ENCODE measurements at regions not wholly inside any gene's neighbourhood (a gene's known extent, or its start where the extent isn't known, plus 50 kb on each side); places are given as distances from the start of the nearest gene placed in this dataset.
"Not testable (repeated sequence)": the region's sequence is repeated elsewhere in the genome, so short reads cannot be mapped to it uniquely, and the experiment has no call there.

- no peaks in the 10 kb centered on the region for H3K9me3 ChIP-seq (ENCODE audit: control insufficient read depth in 2 of 2, low read length in 2 of 2)
- H3K9ac ChIP-seq (ENCODE audit: low read length in 2 of 2), result no peak overlapping the region
- no peak overlapping the region for H3K4me3 ChIP-seq (ENCODE audit: low read length in 2 of 2)
- H3K36me3 ChIP-seq (ENCODE audit: control insufficient read depth in 2 of 2, insufficient read depth in 2 of 2, low read length in 2 of 2), result no peaks in the 10 kb centered on the region
- no peaks in the 10 kb centered on the region for H3K4me1 ChIP-seq (ENCODE audit: control insufficient read depth, insufficient read depth, low read length)
- H3K27ac ChIP-seq (ENCODE audit: low read length), result no peak overlapping the region
- H3K27me3 ChIP-seq (ENCODE audit: control insufficient read depth in 1 of 2, insufficient read depth in 2 of 2, low read length in 2 of 2), result no peaks in the 10 kb centered on the region
These were observed 856.7 kb upstream of the PRKX start for GRCh38 chrX:4570151-4570550.

- Histone ChIP-seq H3K4me3 (ENCODE audit: low read length in 2 of 2) (no peak overlapping the region), H3K27me3 (ENCODE audit: control insufficient read depth in 1 of 2, insufficient read depth in 2 of 2, low read length in 2 of 2) (no peaks in the 10 kb centered on the region), H3K27ac (ENCODE audit: low read length) (no peak overlapping the region), H3K9ac (ENCODE audit: low read length in 2 of 2) (no peak overlapping the region), H3K4me1 (ENCODE audit: control insufficient read depth, insufficient read depth, low read length) (no peaks in the 10 kb centered on the region), H3K36me3 (ENCODE audit: control insufficient read depth in 2 of 2, insufficient read depth in 2 of 2, low read length in 2 of 2) (no peaks in the 10 kb centered on the region), H3K9me3 (ENCODE audit: control insufficient read depth in 2 of 2, low read length in 2 of 2) (no peaks in the 10 kb centered on the region)
These were observed 846.7 kb upstream of the PRKX start for GRCh38 chrX:4560192-4560591.

- Histone ChIP-seq H3K9ac (ENCODE audit: low read length in 2 of 2) (no peak overlapping the region), H3K36me3 (ENCODE audit: control insufficient read depth in 2 of 2, insufficient read depth in 2 of 2, low read length in 2 of 2) (no peaks in the 10 kb centered on the region), H3K9me3 (ENCODE audit: control insufficient read depth in 2 of 2, low read length in 2 of 2) (peaks cover 0 to 2% of the 10 kb centered on the region in 2 donors), H3K27me3 (ENCODE audit: control insufficient read depth in 1 of 2, insufficient read depth in 2 of 2, low read length in 2 of 2) (peaks cover 0 to 2% of the 10 kb centered on the region in 2 donors), H3K27ac (ENCODE audit: low read length) (no peak overlapping the region), H3K4me1 (ENCODE audit: control insufficient read depth, insufficient read depth, low read length) (no peaks in the 10 kb centered on the region), H3K4me3 (ENCODE audit: low read length in 2 of 2) (no peak overlapping the region)
These were observed 836.6 kb upstream of the PRKX start for GRCh38 chrX:4550018-4550417.

GRCh38 chrX:4547213-4547836 is 833.9 kb upstream of the PRKX start:
- Histone ChIP-seq H3K36me3 (ENCODE audit: control insufficient read depth in 2 of 2, insufficient read depth in 2 of 2, low read length in 2 of 2) (no peaks in the 10 kb centered on the region), H3K27ac (ENCODE audit: low read length) (no peak overlapping the region), H3K9ac (ENCODE audit: low read length in 2 of 2) (no peak overlapping the region), H3K4me3 (ENCODE audit: low read length in 2 of 2) (no peak overlapping the region), H3K9me3 (ENCODE audit: control insufficient read depth in 2 of 2, low read length in 2 of 2) (no peaks in the 10 kb centered on the region), H3K27me3 (ENCODE audit: control insufficient read depth in 1 of 2, insufficient read depth in 2 of 2, low read length in 2 of 2) (peaks cover 0 to 2% of the 10 kb centered on the region in 2 donors), H3K4me1 (ENCODE audit: control insufficient read depth, insufficient read depth, low read length) (no peaks in the 10 kb centered on the region)

GRCh38 chrX:4546178-4546577 is 832.7 kb upstream of the PRKX start:
- not testable (repeated sequence) for H3K4me1 ChIP-seq (ENCODE audit: control insufficient read depth, insufficient read depth, low read length); H3K36me3 ChIP-seq (ENCODE audit: control insufficient read depth in 2 of 2, insufficient read depth in 2 of 2, low read length in 2 of 2); H3K27ac ChIP-seq (ENCODE audit: low read length); H3K9me3 ChIP-seq (ENCODE audit: control insufficient read depth in 2 of 2, low read length in 2 of 2); H3K9ac ChIP-seq (ENCODE audit: low read length in 2 of 2); H3K4me3 ChIP-seq (ENCODE audit: low read length in 2 of 2); H3K27me3 ChIP-seq (ENCODE audit: control insufficient read depth in 1 of 2, insufficient read depth in 2 of 2, low read length in 2 of 2)

- Histone ChIP-seq H3K36me3 (ENCODE audit: control insufficient read depth in 2 of 2, insufficient read depth in 2 of 2, low read length in 2 of 2) (no peaks in the 10 kb centered on the region), H3K9me3 (ENCODE audit: control insufficient read depth in 2 of 2, low read length in 2 of 2) (no peaks in the 10 kb centered on the region), H3K4me1 (ENCODE audit: control insufficient read depth, insufficient read depth, low read length) (no peaks in the 10 kb centered on the region), H3K4me3 (ENCODE audit: low read length in 2 of 2) (no peak overlapping the region), H3K27me3 (ENCODE audit: control insufficient read depth in 1 of 2, insufficient read depth in 2 of 2, low read length in 2 of 2) (no peaks in the 10 kb centered on the region), H3K27ac (ENCODE audit: low read length) (no peak overlapping the region), H3K9ac (ENCODE audit: low read length in 2 of 2) (no peak overlapping the region)
These were observed 814.8 kb upstream of the PRKX start for GRCh38 chrX:4528247-4528646.

GRCh38 chrX:4485912-4486311 is 772.5 kb upstream of the PRKX start:
- H3K27me3 ChIP-seq (ENCODE audit: control insufficient read depth in 1 of 2, insufficient read depth in 2 of 2, low read length in 2 of 2), result no peaks in the 10 kb centered on the region
- no peaks in the 10 kb centered on the region for H3K36me3 ChIP-seq (ENCODE audit: control insufficient read depth in 2 of 2, insufficient read depth in 2 of 2, low read length in 2 of 2)
- H3K9me3 ChIP-seq (ENCODE audit: control insufficient read depth in 2 of 2, low read length in 2 of 2), result peaks cover 0 to 3% of the 10 kb centered on the region in 2 donors
- H3K9ac ChIP-seq (ENCODE audit: low read length in 2 of 2), result no peak overlapping the region
- H3K4me1 ChIP-seq (ENCODE audit: control insufficient read depth, insufficient read depth, low read length), result no peaks in the 10 kb centered on the region
- no peak overlapping the region for H3K27ac ChIP-seq (ENCODE audit: low read length)
- no peak overlapping the region for H3K4me3 ChIP-seq (ENCODE audit: low read length in 2 of 2)

- H3K36me3 ChIP-seq (ENCODE audit: control insufficient read depth in 2 of 2, insufficient read depth in 2 of 2, low read length in 2 of 2), result no peaks in the 10 kb centered on the region
- H3K4me1 ChIP-seq (ENCODE audit: control insufficient read depth, insufficient read depth, low read length), result no peaks in the 10 kb centered on the region
- H3K9me3 ChIP-seq (ENCODE audit: control insufficient read depth in 2 of 2, low read length in 2 of 2), result peaks cover 0 to 3% of the 10 kb centered on the region in 2 donors
- H3K27ac ChIP-seq (ENCODE audit: low read length), result no peak overlapping the region
- no peak overlapping the region for H3K9ac ChIP-seq (ENCODE audit: low read length in 2 of 2)
- no peaks in the 10 kb centered on the region for H3K27me3 ChIP-seq (ENCODE audit: control insufficient read depth in 1 of 2, insufficient read depth in 2 of 2, low read length in 2 of 2)
- H3K4me3 ChIP-seq (ENCODE audit: low read length in 2 of 2), result no peak overlapping the region
These were observed 770.8 kb upstream of the PRKX start for GRCh38 chrX:4484266-4484665.

- Histone ChIP-seq H3K9me3 (ENCODE audit: control insufficient read depth in 2 of 2, low read length in 2 of 2) (no peaks in the 10 kb centered on the region), H3K27ac (ENCODE audit: low read length) (no peak overlapping the region), H3K36me3 (ENCODE audit: control insufficient read depth in 2 of 2, insufficient read depth in 2 of 2, low read length in 2 of 2) (no peaks in the 10 kb centered on the region), H3K4me3 (ENCODE audit: low read length in 2 of 2) (no peak overlapping the region), H3K27me3 (ENCODE audit: control insufficient read depth in 1 of 2, insufficient read depth in 2 of 2, low read length in 2 of 2) (no peaks in the 10 kb centered on the region), H3K4me1 (ENCODE audit: control insufficient read depth, insufficient read depth, low read length) (no peaks in the 10 kb centered on the region), H3K9ac (ENCODE audit: low read length in 2 of 2) (no peak overlapping the region)
These were observed 738.1 kb upstream of the PRKX start for GRCh38 chrX:4451591-4451990.

- Histone ChIP-seq H3K4me3 (ENCODE audit: low read length in 2 of 2) (no peak overlapping the region), H3K27me3 (ENCODE audit: control insufficient read depth in 1 of 2, insufficient read depth in 2 of 2, low read length in 2 of 2) (no peaks in the 10 kb centered on the region), H3K9ac (ENCODE audit: low read length in 2 of 2) (no peak overlapping the region), H3K27ac (ENCODE audit: low read length) (no peak overlapping the region), H3K9me3 (ENCODE audit: control insufficient read depth in 2 of 2, low read length in 2 of 2) (no peaks in the 10 kb centered on the region), H3K4me1 (ENCODE audit: control insufficient read depth, insufficient read depth, low read length) (no peaks in the 10 kb centered on the region), H3K36me3 (ENCODE audit: control insufficient read depth in 2 of 2, insufficient read depth in 2 of 2, low read length in 2 of 2) (no peaks in the 10 kb centered on the region)
These were observed 736.7 kb upstream of the PRKX start for GRCh38 chrX:4450177-4450576.

GRCh38 chrX:4435905-4436304 is 722.5 kb upstream of the PRKX start:
- no peaks in the 10 kb centered on the region for H3K36me3 ChIP-seq (ENCODE audit: control insufficient read depth in 2 of 2, insufficient read depth in 2 of 2, low read length in 2 of 2)
- H3K27ac ChIP-seq (ENCODE audit: low read length), result no peak overlapping the region
- no peaks in the 10 kb centered on the region for H3K27me3 ChIP-seq (ENCODE audit: control insufficient read depth in 1 of 2, insufficient read depth in 2 of 2, low read length in 2 of 2)
- H3K9ac ChIP-seq (ENCODE audit: low read length in 2 of 2), result no peak overlapping the region
- no peaks in the 10 kb centered on the region for H3K9me3 ChIP-seq (ENCODE audit: control insufficient read depth in 2 of 2, low read length in 2 of 2)
- no peak overlapping the region for H3K4me3 ChIP-seq (ENCODE audit: low read length in 2 of 2)
- no peaks in the 10 kb centered on the region for H3K4me1 ChIP-seq (ENCODE audit: control insufficient read depth, insufficient read depth, low read length)

Measured in stomach smooth muscle (tissue), 2 donors.